Neural progenitor cell (in vitro differentiated cells): ENCODE measurements at regions not wholly inside any gene's neighbourhood (a gene's known extent, or its start where the extent isn't known, plus 50 kb on each side); places are given as distances from the start of the nearest gene placed in this dataset.

Experiments
- DNase-seq: peaks from one replicate; pipeline ENCODE4 v3.0.0-alpha.2; 2016; ENCODE audit warnings: low spot score
- H2AFZ ChIP-seq: fragments of 200-600 bp; sonication (generic); replicated peaks from 2 replicates; pipeline ENCODE4 v1.6.1; 2016; ENCODE audit warnings: antibody characterized with exemption
- H3F3A ChIP-seq: fragments of 200-600 bp; sonication (generic); 2 replicates; pipeline ENCODE4 v1.6.1; 2016; ENCODE audit warnings: antibody characterized with exemption, low read depth
- H3K27ac ChIP-seq: fragments of 200-600 bp; sonication (generic); 2 replicates; pipeline ENCODE4 v1.5.1; 2016; ENCODE audit warnings: mild to moderate bottlenecking
- H3K27me3 ChIP-seq: fragments of 200-600 bp; sonication (generic); 2 replicates; pipeline ENCODE4 v1.6.1; 2016; ENCODE audit warnings: mild to moderate bottlenecking, moderate library complexity
- H3K36me3 ChIP-seq: fragments of 200-600 bp; sonication (generic); 2 replicates; pipeline ENCODE4 v1.5.1; 2016
- H3K4me1 ChIP-seq: fragments of 200-600 bp; sonication (generic); 2 replicates; pipeline ENCODE4 v1.6.1; 2016; ENCODE audit warnings: mixed run types
- H3K4me2 ChIP-seq: fragments of 200-600 bp; sonication (generic); 2 replicates; pipeline ENCODE4 v1.6.1; 2016
- H3K4me3 ChIP-seq: fragments of 200-600 bp; sonication (generic); 2 replicates; pipeline ENCODE4 v1.5.1; 2016
- H3K79me2 ChIP-seq: fragments of 200-600 bp; sonication (generic); 2 replicates; pipeline ENCODE4 v1.6.1; 2016; ENCODE audit warnings: low read depth
- H3K9ac ChIP-seq: fragments of 200-600 bp; sonication (generic); 2 replicates; pipeline ENCODE4 v1.6.1; 2016
- H3K9me3 ChIP-seq: fragments of 200-600 bp; sonication (generic); 2 replicates; pipeline ENCODE4 v1.5.1; 2016; ENCODE audit warnings: low read depth
- H4K20me1 ChIP-seq: fragments of 200-600 bp; sonication (generic); 2 replicates; pipeline ENCODE4 v1.6.1; 2016; ENCODE audit warnings: low read depth
- H3K27ac Mint-ChIP-seq: 3 replicates; pipeline ENCODE4 v1.8.0; 2021; ENCODE audit warnings: mixed read lengths
- H3K27me3 Mint-ChIP-seq: 2 replicates; pipeline ENCODE4 v1.8.0; 2022; ENCODE audit warnings: low read depth, mild to moderate bottlenecking, inconsistent platforms, moderate library complexity, mixed read lengths; ENCODE audit not compliant: insufficient read depth
- H3K36me3 Mint-ChIP-seq: 3 replicates; pipeline ENCODE4 v1.8.0; 2021; ENCODE audit warnings: mixed read lengths
- H3K4me1 Mint-ChIP-seq: 3 replicates; pipeline ENCODE4 v1.8.0; 2021; ENCODE audit warnings: mixed read lengths
- H3K4me3 Mint-ChIP-seq: 3 replicates; pipeline ENCODE4 v1.8.0; 2021; ENCODE audit warnings: mild to moderate bottlenecking, moderate library complexity, mixed read lengths
- H3K9me3 Mint-ChIP-seq: 3 replicates; pipeline ENCODE4 v1.8.0; 2020; ENCODE audit warnings: mixed read lengths
- CTCF ChIP-seq: fragments of 200-600 bp; sonication (generic); IDR thresholded peaks from 2 replicates; pipeline ENCODE4 v1.5.1; 2017; ENCODE audit warnings: antibody characterized with exemption, mild to moderate bottlenecking
- EZH2 ChIP-seq: fragments of 200-600 bp; sonication (generic); IDR thresholded peaks from 2 replicates; pipeline ENCODE4 v1.6.1; 2017; ENCODE audit warnings: antibody characterized with exemption, mild to moderate bottlenecking, moderate library complexity
- EZH2phosphoT487 ChIP-seq: fragments of 200-600 bp; sonication (generic); IDR thresholded peaks from 2 replicates; pipeline ENCODE4 v1.6.1; 2017; ENCODE audit warnings: antibody characterized with exemption

- no peak for TF ChIP-seq EZH2phosphoT487
- no peak for TF ChIP-seq CTCF
- no peak for TF ChIP-seq EZH2
- Mint-ChIP-seq H3K27me3 (peaks cover 3% of the 10 kb centered on the region), H3K4me1 (peaks cover 5% of the 10 kb centered on the region), H3K27ac (no peak overlapping the region), H3K4me3 (no peak overlapping the region), H3K9me3 (no peaks in the 10 kb centered on the region), H3K36me3 (no peaks in the 10 kb centered on the region)
- Histone ChIP-seq H3K79me2 (no peaks in the 10 kb centered on the region), H3K4me3 (no peak overlapping the region), H3K36me3 (no peaks in the 10 kb centered on the region), H3K27me3 (no peaks in the 10 kb centered on the region), H3K4me2 (no peak overlapping the region), H3F3A (no peaks in the 10 kb centered on the region), H4K20me1 (no peaks in the 10 kb centered on the region), H3K27ac (no peak overlapping the region), H2AFZ (no peak overlapping the region), H3K9me3 (no peaks in the 10 kb centered on the region), H3K4me1 (no peaks in the 10 kb centered on the region), H3K9ac (no peak overlapping the region)
- DNase-seq: no peak
These were observed 142.6 kb upstream of the CFAP20DC start for GRCh38 chr3:59192473-59192872.

GRCh38 chr3:59191651-59192050, 141.8 kb upstream of the CFAP20DC start:
- Histone ChIP-seq H3K4me1 (no peaks in the 10 kb centered on the region), H3K4me2 (no peak overlapping the region), H3K36me3 (no peaks in the 10 kb centered on the region), H2AFZ (peak overlapping the region; percentile 57), H3K27me3 (no peaks in the 10 kb centered on the region), H3K79me2 (no peaks in the 10 kb centered on the region), H3K9me3 (no peaks in the 10 kb centered on the region), H3K9ac (no peak overlapping the region), H3K4me3 (no peak overlapping the region), H4K20me1 (no peaks in the 10 kb centered on the region), H3K27ac (no peak overlapping the region), H3F3A (no peaks in the 10 kb centered on the region)
- Mint-ChIP-seq H3K27ac (no peak overlapping the region), H3K27me3 (peaks cover 3% of the 10 kb centered on the region), H3K9me3 (no peaks in the 10 kb centered on the region), H3K4me1 (peaks cover 5% of the 10 kb centered on the region), H3K36me3 (no peaks in the 10 kb centered on the region), H3K4me3 (no peak overlapping the region)
- DNase-seq: no peak
- TF ChIP-seq EZH2 (no peak), CTCF (no peak), EZH2phosphoT487 (no peak)

- peaks cover 18% of the 10 kb centered on the region for H3K4me1 Mint-ChIP-seq
- no peaks in the 10 kb centered on the region for H3F3A ChIP-seq
- H3K27me3 ChIP-seq: no peaks in the 10 kb centered on the region
- no peaks in the 10 kb centered on the region for H3K4me1 ChIP-seq
- H3K4me3 ChIP-seq: no peak overlapping the region
- no peak overlapping the region for H3K27ac Mint-ChIP-seq
- no peak overlapping the region for H3K27ac ChIP-seq
- no peaks in the 10 kb centered on the region for H3K9me3 ChIP-seq
- H2AFZ ChIP-seq: no peak overlapping the region
- no peaks in the 10 kb centered on the region for H4K20me1 ChIP-seq
- no peak for TF ChIP-seq EZH2phosphoT487
- no peak for TF ChIP-seq CTCF
- TF ChIP-seq EZH2: no peak
- DNase-seq: no peak
- no peaks in the 10 kb centered on the region for H3K9me3 Mint-ChIP-seq
- no peak overlapping the region for H3K4me3 Mint-ChIP-seq
- no peaks in the 10 kb centered on the region for H3K36me3 Mint-ChIP-seq
- H3K79me2 ChIP-seq: no peaks in the 10 kb centered on the region
- no peak overlapping the region for H3K4me2 ChIP-seq
- H3K27me3 Mint-ChIP-seq: peaks cover 3% of the 10 kb centered on the region
- H3K9ac ChIP-seq: no peak overlapping the region
- H3K36me3 ChIP-seq: no peaks in the 10 kb centered on the region
These were observed 140.1 kb upstream of the CFAP20DC start for GRCh38 chr3:59189939-59190338.
